ENCODE measurements at regions not wholly inside any gene's neighbourhood (a gene's known extent, or its start where the extent isn't known, plus 50 kb on each side); places are given as distances from the start of the nearest gene placed in this dataset.
A peak's percentile ranks its signal among the peaks of the same experiment; 100 is the strongest.

DNA sequence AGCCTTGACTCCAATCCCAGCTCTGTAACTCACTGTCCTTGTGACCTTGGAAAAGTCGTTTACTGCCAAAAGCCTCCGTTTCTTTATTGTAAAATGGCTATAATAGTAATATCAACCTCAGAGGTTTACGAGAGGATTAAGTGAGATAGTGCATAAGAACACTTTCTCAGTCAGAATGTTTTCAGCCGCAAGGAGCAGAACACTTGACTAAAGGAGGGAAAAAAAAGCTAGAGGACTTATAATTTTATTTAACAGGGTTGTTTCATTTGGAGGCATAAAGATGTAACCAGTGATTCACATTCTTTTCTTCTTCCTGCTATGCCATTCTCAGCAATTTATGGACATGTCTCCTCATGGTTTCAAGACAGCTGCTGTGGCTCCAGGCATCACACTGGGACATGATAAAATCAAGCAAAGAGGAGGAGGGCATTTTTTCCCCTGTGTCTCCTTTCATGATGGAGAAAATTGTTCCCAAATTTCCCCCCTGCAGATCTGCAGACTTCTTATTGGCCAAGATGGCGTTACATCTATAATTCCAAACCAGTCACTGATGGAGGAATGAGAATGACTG lies 143.0 kb upstream of the PTPN1 start:
- Mint-ChIP-seq H3K9me3 (no peaks in the 10 kb centered on the region), H3K27ac (no peak overlapping the region), H3K4me3 (no peak overlapping the region), H3K36me3 (ENCODE audit: insufficient read depth) (no peaks in the 10 kb centered on the region), H3K4me1 (ENCODE audit: low read depth in 2 of 2) (peaks cover 5 to 7% of the 10 kb centered on the region in 2 donors), H3K27me3 (peaks cover 28 to 30% of the 10 kb centered on the region in 2 donors)
- no peak for DNase-seq
- ATAC-seq (replicated peaks): no peak

DNA sequence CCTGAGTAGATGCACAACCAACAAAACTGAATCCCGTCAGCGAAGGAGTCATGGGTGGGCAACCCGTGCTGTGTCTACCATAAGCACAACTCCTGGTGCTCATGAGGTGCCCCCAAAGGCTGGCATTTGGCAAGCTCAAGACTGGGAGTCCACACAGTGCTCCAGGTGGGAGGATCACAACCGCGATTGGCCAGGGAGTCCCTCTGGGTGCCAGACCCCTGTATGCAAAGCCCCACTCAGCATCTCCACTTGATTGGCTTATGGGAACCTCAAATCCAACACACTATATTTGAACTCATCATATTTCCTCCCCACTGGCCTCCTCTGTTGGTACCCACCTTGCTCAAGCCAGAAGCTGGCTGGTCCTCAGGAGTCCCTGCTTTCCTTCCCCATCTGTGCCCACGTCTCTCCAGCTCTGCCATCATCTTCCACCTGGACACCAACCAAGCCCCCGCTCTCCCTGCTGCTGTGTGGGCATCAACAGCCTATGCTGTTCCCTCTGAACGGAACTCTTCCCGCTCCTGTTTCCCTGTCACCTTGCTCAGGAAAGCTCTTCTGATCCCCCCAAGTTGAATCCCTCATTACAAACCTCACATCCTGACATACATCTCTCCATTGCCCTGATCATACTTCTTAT lies 142.3 kb upstream of the PTPN1 start:
- Mint-ChIP-seq H3K27ac (peak overlapping the region in 1 of 2 donors; percentile 11), H3K36me3 (ENCODE audit: insufficient read depth) (no peaks in the 10 kb centered on the region), H3K4me3 (no peak overlapping the region), H3K4me1 (ENCODE audit: low read depth in 2 of 2) (peaks cover 5 to 7% of the 10 kb centered on the region in 2 donors), H3K27me3 (peaks cover 30 to 31% of the 10 kb centered on the region in 2 donors), H3K9me3 (no peaks in the 10 kb centered on the region)
- no peak for ATAC-seq (replicated peaks)
- DNase-seq: no peak

DNA sequence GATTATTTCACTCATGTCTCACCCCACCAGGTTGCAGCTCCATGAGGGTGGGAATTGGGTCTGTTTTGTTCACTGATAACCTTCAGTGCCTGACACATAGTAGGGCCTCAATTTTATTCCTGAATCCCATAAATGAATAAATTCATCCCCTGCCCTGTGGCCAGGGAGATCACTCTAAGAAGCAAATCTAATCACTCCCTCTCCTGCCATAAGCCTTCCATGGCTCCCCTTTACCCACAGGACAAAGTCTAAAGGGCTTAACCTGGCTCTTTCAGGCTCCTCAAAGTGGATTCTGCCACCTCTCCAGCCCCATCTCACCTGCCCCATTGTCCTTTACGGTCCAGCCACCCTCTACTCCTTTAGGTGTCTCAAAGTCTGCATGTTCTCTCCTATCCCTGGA lies 141.8 kb upstream of the PTPN1 start:
- Mint-ChIP-seq H3K36me3 (ENCODE audit: insufficient read depth) (no peaks in the 10 kb centered on the region), H3K4me3 (no peak overlapping the region), H3K9me3 (no peaks in the 10 kb centered on the region), H3K27me3 (peaks cover 34 to 35% of the 10 kb centered on the region in 2 donors), H3K27ac (peak overlapping the region in 1 of 2 donors; percentile 11), H3K4me1 (ENCODE audit: low read depth in 2 of 2) (peaks cover 5 to 7% of the 10 kb centered on the region in 2 donors)
- DNase-seq (no peak), ATAC-seq (replicated peaks) (no peak)

DNA sequence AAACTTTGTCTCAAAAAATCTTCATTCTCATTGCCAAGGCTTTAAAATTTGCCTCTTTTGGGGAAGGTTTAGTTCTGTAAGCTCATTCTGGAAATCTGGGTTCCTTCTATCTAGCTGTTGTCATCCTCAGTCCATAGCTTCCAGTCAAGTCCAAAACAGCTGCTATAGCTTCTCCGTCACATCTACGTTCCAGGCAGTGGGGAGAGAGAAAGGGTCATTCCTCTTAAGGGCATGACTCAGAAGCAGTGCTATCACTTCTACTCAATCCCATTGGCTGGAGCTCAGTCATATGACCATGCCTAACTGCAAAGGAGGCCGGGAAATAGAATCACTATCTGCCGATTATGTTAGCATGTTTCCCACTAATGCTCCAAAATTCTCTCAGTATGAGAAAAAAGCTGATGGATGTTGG lies 141.4 kb upstream of the PTPN1 start:
- DNase-seq: no peak
- H3K27ac Mint-ChIP-seq: no peak overlapping the region
- no peaks in the 10 kb centered on the region for H3K9me3 Mint-ChIP-seq
- no peaks in the 10 kb centered on the region for H3K36me3 Mint-ChIP-seq (ENCODE audit: insufficient read depth)
- no peak for ATAC-seq (replicated peaks)
- H3K4me1 Mint-ChIP-seq (ENCODE audit: low read depth in 2 of 2): peaks cover 7 to 9% of the 10 kb centered on the region in 2 donors
- peaks cover 31 to 34% of the 10 kb centered on the region in 2 donors for H3K27me3 Mint-ChIP-seq
- H3K4me3 Mint-ChIP-seq: no peak overlapping the region

DNA sequence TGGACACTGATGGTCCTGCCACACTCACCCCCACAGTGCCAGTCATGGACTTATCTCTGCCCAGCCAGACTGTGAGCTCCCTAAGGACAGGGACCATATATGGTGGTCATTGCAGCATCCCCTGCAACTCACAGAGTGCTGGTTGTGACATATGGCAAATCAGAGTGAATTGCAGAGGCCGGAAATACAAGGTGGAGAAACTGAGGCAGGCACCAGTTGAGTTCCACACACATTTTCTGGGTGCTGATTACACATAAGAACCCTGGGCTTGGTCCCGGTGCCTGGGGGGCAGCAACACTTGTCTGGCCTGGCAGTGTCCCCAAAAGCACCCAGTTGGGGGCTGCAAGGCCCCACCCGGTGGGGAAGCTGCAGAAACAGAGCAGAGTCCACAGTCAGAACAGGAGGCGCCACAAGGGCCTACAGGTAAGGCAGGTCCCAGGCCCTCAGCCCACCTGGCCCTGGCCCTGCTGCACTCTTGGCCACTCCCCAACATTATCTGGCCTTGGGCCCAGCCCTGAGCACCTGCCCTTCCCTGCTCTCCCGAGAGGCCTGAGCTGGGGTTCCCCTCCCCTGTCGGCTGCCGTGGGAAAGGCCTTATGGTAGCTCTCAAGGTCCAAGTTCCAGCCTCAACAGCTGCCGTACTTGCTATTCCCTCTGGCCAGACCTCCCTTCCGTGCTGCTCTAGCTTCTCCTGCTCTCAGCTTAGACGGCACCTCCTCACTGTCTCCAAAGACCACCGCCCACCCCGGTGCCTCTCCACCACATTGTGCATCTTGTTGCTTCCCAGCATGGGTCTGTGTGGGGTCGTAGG lies 140.8 kb upstream of the PTPN1 start:
- no peak for DNase-seq
- Mint-ChIP-seq H3K4me1 (ENCODE audit: low read depth in 2 of 2) (peaks cover 9 to 12% of the 10 kb centered on the region in 2 donors), H3K27ac (no peak overlapping the region), H3K36me3 (ENCODE audit: insufficient read depth) (no peaks in the 10 kb centered on the region), H3K27me3 (peaks cover 25 to 35% of the 10 kb centered on the region in 2 donors), H3K4me3 (no peak overlapping the region), H3K9me3 (no peaks in the 10 kb centered on the region)
- no peak for ATAC-seq (replicated peaks)

DNA sequence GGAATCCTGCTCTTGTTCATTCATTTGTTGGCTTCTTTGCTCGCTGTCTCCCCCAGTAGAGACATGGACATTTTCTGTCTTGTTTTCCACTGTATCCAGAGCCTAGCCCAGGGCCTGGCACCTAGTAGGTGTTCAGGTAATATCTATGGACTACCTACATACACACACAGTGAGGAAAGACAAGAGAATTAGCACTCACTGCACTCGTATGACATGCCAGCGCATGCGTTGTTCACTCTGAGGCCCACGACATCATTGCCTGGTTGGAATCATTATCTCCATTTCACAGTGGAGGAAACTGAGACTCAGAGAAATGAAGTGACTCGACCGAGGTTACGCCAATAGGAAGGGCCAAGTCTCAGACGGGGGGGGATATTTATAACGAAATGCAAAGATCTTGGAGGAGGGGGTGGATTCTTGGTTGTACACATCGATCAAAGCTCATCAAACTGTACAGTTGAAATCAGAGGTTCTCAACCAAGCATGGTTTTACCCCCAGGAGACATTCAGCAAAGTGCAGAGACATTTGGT lies 140.1 kb upstream of the PTPN1 start:
- Mint-ChIP-seq H3K27ac (no peak overlapping the region), H3K9me3 (no peaks in the 10 kb centered on the region), H3K4me1 (ENCODE audit: low read depth in 2 of 2) (peaks cover 9 to 14% of the 10 kb centered on the region in 2 donors), H3K27me3 (peaks cover 24 to 35% of the 10 kb centered on the region in 2 donors), H3K4me3 (no peak overlapping the region), H3K36me3 (ENCODE audit: insufficient read depth) (no peaks in the 10 kb centered on the region)
- ATAC-seq (replicated peaks): no peak
- no peak for DNase-seq

DNA sequence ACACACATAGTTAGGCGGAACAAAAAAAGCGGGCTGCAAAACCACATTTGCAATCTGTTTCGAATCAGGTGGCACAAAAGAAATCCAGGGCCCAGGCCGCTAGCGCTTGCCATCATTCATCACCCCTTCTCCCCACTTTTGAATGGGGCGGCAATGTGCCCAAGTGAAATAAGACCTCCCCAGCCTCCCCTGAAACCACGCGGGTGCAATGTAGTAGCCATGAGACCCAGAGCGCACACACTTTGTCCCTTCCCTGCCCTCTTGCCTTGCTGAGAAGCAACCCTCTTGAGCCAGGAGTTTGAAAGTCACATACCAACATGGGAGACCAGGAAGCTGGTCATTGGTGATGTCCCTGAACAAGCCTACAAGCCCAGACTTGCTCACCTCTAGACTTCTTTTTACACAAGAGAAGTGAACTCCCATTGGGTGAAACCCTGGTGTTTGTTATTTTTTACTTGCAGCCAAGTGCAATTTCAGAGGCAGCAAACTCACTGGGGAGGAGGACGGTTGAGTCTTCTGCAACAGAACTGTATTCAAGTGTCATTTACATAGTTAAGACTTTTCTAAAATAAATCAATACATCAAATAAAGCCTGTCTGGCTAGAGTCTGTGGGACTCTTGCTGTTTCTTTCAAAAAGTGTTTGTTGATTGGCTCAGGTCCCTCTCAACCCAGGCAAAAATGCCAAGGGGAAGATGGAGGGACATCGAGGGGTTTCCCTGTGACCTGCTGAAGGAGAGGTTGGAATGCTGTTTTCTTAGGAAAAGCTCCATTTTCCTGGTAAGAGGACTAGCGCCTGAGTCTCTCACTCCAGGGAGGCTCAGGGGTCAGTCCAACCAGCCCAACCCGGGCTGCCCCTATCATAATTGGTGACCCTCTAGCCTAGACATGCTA lies 138.1 kb upstream of the PTPN1 start:
- Mint-ChIP-seq H3K27ac (peak overlapping the region in 1 of 2 donors; percentile 24), H3K4me3 (no peak overlapping the region), H3K9me3 (no peaks in the 10 kb centered on the region), H3K27me3 (peaks cover 17 to 35% of the 10 kb centered on the region in 2 donors), H3K36me3 (ENCODE audit: insufficient read depth) (no peaks in the 10 kb centered on the region), H3K4me1 (ENCODE audit: low read depth in 2 of 2) (peaks cover 5 to 13% of the 10 kb centered on the region in 2 donors)
- no peak for ATAC-seq (replicated peaks)
- DNase-seq: no peak

DNA sequence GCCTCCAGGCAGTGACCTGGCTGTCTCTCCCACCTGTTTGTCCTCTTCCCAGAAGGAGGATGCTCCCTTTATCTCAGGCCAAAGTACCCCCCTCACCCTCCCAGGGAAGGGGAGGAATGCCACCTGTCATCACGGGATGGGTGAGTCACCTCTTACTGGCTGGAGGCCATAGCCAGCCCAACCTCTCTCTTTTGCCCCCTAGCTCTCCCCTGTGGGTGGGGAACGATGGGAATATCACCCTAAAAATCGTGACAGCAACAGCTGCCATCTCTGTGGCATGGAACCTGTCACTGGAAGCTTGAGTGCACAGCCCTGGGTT lies 137.5 kb upstream of the PTPN1 start:
- peaks cover 5 to 13% of the 10 kb centered on the region in 2 donors for H3K4me1 Mint-ChIP-seq (ENCODE audit: low read depth in 2 of 2)
- no peak overlapping the region for H3K27ac Mint-ChIP-seq
- H3K9me3 Mint-ChIP-seq: no peaks in the 10 kb centered on the region
- no peak for ATAC-seq (replicated peaks)
- H3K36me3 Mint-ChIP-seq (ENCODE audit: insufficient read depth): no peaks in the 10 kb centered on the region
- peaks cover 17 to 34% of the 10 kb centered on the region in 2 donors for H3K27me3 Mint-ChIP-seq
- no peak for DNase-seq
- no peak overlapping the region for H3K4me3 Mint-ChIP-seq

DNA sequence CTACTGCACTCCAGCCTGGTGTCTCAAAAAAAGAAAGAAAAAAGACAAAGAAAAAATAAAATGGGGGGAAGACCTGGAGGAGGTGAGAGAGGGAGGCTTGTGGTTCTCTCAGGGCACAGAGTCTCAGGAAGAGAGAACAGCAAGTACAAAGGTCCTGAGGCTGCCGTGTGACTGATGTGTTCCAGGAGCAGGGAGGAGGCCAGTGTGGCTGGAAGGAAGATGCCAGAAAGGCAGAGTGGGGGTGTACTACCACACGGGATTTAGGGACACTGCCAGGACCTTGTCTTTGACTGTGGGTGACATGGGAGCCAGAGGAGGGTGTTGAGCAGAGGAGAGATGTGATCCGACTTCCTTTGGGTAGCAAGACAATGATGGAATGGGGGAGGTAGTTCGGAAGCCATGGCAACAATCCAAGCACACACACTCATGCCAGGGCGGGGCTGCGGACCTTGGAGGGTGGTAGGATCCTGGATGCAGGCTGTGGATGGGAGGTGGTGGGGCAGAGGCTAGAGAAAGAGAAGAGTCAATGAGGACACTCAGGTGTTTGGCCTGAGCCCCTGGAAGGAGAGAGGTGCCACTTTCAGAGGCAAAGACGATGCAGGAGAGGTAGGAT lies 136.4 kb upstream of the PTPN1 start:
- Mint-ChIP-seq H3K9me3 (no peaks in the 10 kb centered on the region), H3K4me3 (no peak overlapping the region), H3K27me3 (peaks cover 7 to 24% of the 10 kb centered on the region in 2 donors), H3K4me1 (ENCODE audit: low read depth in 2 of 2) (peaks cover 5 to 11% of the 10 kb centered on the region in 2 donors), H3K36me3 (ENCODE audit: insufficient read depth) (no peaks in the 10 kb centered on the region), H3K27ac (peak overlapping the region in 1 of 2 donors; percentile 68)
- DNase-seq (no peak), ATAC-seq (replicated peaks) (no peak)

DNA sequence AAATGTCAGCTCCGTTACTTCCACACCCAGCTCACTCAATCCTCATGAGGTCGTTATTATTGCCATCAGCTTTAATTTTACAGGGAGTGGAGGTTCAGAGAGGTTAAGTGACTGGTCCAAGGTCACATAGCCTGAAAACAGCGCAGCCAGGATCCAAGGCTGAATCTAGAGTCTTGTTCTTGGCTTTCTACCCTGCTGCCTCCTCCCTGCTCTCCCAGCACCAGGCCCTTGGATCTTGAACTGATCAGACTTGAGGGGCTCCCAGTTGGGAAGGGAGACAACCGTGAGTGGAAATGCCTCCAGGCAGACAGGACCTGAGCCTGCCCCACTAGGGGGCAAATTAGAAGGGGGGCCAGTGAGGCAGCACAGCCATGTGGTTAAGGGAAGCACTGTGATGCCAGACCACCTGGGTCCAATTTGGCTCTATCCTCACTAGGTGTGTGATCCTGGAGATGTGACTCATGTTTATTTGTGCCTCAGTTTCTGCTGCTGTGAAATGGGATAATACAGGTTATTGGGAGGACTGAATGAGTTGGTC lies 135.6 kb upstream of the PTPN1 start:
- H3K4me1 Mint-ChIP-seq (ENCODE audit: low read depth in 2 of 2): peaks cover 5 to 11% of the 10 kb centered on the region in 2 donors
- no peaks in the 10 kb centered on the region for H3K36me3 Mint-ChIP-seq (ENCODE audit: insufficient read depth)
- H3K27ac Mint-ChIP-seq: no peak overlapping the region
- no peak overlapping the region for H3K4me3 Mint-ChIP-seq
- ATAC-seq (replicated peaks) (no peak), DNase-seq (no peak)
- no peaks in the 10 kb centered on the region for H3K9me3 Mint-ChIP-seq
- H3K27me3 Mint-ChIP-seq: peaks cover 6 to 23% of the 10 kb centered on the region in 2 donors

DNA sequence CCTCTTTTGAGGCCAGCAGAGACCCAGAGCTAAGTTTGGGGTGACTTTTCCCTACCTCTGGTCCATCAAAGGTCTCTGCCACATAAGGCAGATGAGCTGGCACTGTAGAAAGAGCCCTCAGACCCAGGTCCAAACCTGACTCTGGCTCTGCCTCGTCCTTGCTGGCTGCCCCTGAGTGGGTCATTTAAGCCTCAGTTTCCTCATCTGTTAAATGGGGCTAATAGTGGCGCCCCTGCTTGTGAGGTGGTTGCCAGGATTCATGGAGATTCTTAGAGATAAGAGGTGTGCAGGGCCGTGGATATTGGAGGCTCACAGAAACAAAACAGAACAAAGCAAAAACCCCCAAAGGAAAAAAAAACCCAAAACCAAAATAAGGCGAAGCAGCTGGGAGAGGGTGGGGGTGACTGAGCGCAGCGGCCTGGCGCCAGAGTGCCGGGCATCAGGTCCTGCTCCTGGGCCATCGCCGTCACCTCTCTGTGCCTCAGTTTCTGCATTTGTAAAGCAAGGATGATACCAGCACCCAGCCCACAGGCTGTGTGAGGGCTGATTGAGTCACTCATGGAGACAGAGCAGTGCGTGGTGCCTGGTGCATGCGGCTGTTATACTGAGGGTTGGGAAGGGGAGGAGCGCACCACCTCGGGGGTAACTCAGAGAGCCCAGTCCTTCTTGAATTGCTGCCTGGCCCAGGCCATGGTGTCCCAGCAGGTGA lies 133.8 kb upstream of the PTPN1 start:
- DNase-seq: no peak
- peak overlapping the region in 1 of 2 donors; percentile 36 for H3K27ac Mint-ChIP-seq
- no peaks in the 10 kb centered on the region for H3K9me3 Mint-ChIP-seq
- peaks cover 6 to 17% of the 10 kb centered on the region in 2 donors for H3K27me3 Mint-ChIP-seq
- no peak overlapping the region for H3K4me3 Mint-ChIP-seq
- peaks cover 11 to 18% of the 10 kb centered on the region in 2 donors for H3K4me1 Mint-ChIP-seq (ENCODE audit: low read depth in 2 of 2)
- H3K36me3 Mint-ChIP-seq (ENCODE audit: insufficient read depth): no peaks in the 10 kb centered on the region
- no peak for ATAC-seq (replicated peaks)

DNA sequence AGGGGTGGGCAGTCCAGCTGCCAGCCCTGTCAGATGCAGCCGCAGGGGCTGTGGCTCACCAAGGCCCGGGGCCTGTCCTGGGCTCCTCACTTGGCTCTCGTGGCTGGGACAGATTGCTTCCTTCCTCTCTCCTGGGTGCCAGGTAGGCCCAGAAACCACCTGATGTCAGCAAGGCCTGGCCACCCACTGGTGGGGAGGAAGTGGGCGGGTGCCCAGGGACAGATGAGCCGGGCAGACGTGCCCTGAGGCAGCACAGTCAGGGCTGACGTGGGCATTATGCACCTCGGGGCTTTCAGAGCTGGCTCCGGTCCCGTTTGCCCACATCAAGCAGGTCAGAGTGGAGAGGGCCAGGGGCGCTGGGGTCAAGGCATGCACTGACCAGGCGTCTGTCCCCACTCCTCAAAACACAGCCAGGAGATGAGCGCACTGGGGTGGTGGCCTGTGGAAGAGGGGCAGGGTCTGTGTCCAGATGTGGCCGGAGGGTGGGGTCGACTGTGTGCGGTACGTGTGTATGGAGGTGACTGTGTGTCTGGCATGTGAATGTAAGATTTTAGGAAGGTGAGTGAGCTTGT lies 133.2 kb upstream of the PTPN1 start:
- Mint-ChIP-seq H3K27me3 (peaks cover 6 to 17% of the 10 kb centered on the region in 2 donors), H3K4me3 (no peak overlapping the region), H3K9me3 (no peaks in the 10 kb centered on the region), H3K36me3 (ENCODE audit: insufficient read depth) (no peaks in the 10 kb centered on the region), H3K27ac (peak overlapping the region in 1 of 2 donors; percentile 36), H3K4me1 (ENCODE audit: low read depth in 2 of 2) (peaks cover 16 to 22% of the 10 kb centered on the region in 2 donors)
- no peak for DNase-seq
- ATAC-seq (replicated peaks): peak; percentile 39

All from effector memory CD8-positive, alpha-beta T cell (primary cell).